K562 (cell line): ENCODE measurements at regions not wholly inside any gene's neighbourhood (a gene's known extent, or its start where the extent isn't known, plus 50 kb on each side); places are given as distances from the start of the nearest gene placed in this dataset.

Source experiments
- ATAC-seq: fragments of 200-7000 bp; cut with Tn5 transposase; 3 replicates; pipeline ENCODE4 v1.9.1; 2020; ENCODE audit warnings: moderate library complexity
- BruUV-seq: library from RNA; stranded (reverse); fragments of 400-500 nt; replicated peaks from 2 replicates; lab custom pipeline; 2021; lab: Mats Ljungman, UMichigan
- CTCF ChIA-PET: fragments of 300-600 bp; formaldehyde crosslinking; extraction: SDS; loops from one replicate; lab custom pipeline; 2021; ENCODE audit warnings: low intra/inter-chr PET ratio; lab: Yijun Ruan, JAX
- POLR2A ChIA-PET: fragments of 300-600, 350-650 bp; sonication (Branson Sonifier 250); formaldehyde crosslinking; extraction: SDS; loops from one replicate; lab custom pipeline; 2021; ENCODE audit warnings: antibody characterized with exemption, inconsistent platforms; lab: Yijun Ruan, JAX
- DNase-seq, 4 experiments: peaks; one replicate each; pipeline versions ENCODE4 v3.0.0 to v3.0.0-alpha.2; 2011 to 2018; ENCODE audit warnings: low spot score in 3 of 4, mixed read lengths in 3 of 4; ENCODE audit errors: extremely low read depth in 1 of 4
- FAIRE-seq: peaks from 2 replicates; lab custom pipeline; 2011; peaks lifted over from hg19 to GRCh38; lab: Jason Lieb, UNC
- H2AFZ ChIP-seq: 2 replicates; pipeline ENCODE4 v1.6.0; 2011; ENCODE audit warnings: low read depth, low read length, control low read depth, inconsistent platforms
- H3K27ac ChIP-seq: fragments of 200-600 bp; 3 replicates; pipeline ENCODE4 v1.8.0; 2011; ENCODE audit warnings: low read depth, mild to moderate bottlenecking, control low read depth, inconsistent platforms, low read length, moderate library complexity, mixed read lengths; ENCODE audit errors: extremely low read depth
- H3K27me3 ChIP-seq, 2 experiments: fragments of 300-600 bp in 1 of 2; 2 replicates in 1 of 2; 3 replicates in 1 of 2; pipeline versions ENCODE4 v1.6.0 to v1.8.0; 2011; ENCODE audit warnings: inconsistent platforms in 2 of 2, low read length in 2 of 2, mild to moderate bottlenecking in 1 of 2, mixed read lengths in 1 of 2, moderate library complexity in 1 of 2; ENCODE audit not compliant: control insufficient read depth in 2 of 2, insufficient read depth in 2 of 2
- H3K36me3 ChIP-seq: fragments of 300-600 bp; 3 replicates; pipeline ENCODE4 v1.8.0; 2011; ENCODE audit warnings: mild to moderate bottlenecking, low read length, inconsistent platforms; ENCODE audit not compliant: control insufficient read depth, insufficient read depth
- H3K4me1 ChIP-seq, 2 experiments: fragments of 200-600 bp in 1 of 2; replicated peaks in 1 of 2; 2 replicates in 1 of 2; 3 replicates in 1 of 2; pipeline versions ENCODE4 v1.5.1 to v1.8.0; 2011; ENCODE audit warnings: inconsistent platforms in 2 of 2, low read length in 2 of 2, mild to moderate bottlenecking in 1 of 2, mixed read lengths in 1 of 2, moderate library complexity in 1 of 2; ENCODE audit not compliant: control insufficient read depth in 2 of 2, insufficient read depth in 2 of 2
- H3K4me2 ChIP-seq: 2 replicates; pipeline ENCODE4 v1.6.1; 2011; ENCODE audit warnings: low read length, control low read depth, inconsistent platforms, mixed read lengths; ENCODE audit not compliant: insufficient read depth
- H3K4me3 ChIP-seq: fragments of 200-600 bp; sonication (generic), shearing (Covaris generic); 2 replicates; pipeline ENCODE4 v1.5.1; 2016; ENCODE audit warnings: control low read depth, inconsistent platforms
- H3K79me2 ChIP-seq: fragments of 200-600 bp; 3 replicates; pipeline ENCODE4 v1.8.0; 2011; ENCODE audit warnings: low read length, inconsistent platforms; ENCODE audit not compliant: control insufficient read depth, insufficient read depth
- H3K9ac ChIP-seq, 2 experiments: 2 replicates each; pipeline versions ENCODE4 v1.6.0 to v1.6.1; 2011; ENCODE audit warnings: low read depth in 2 of 2, low read length in 2 of 2, control low read depth in 1 of 2, inconsistent platforms in 1 of 2, mild to moderate bottlenecking in 1 of 2, mixed read lengths in 1 of 2; ENCODE audit not compliant: insufficient read depth in 1 of 2
- H3K9me1 ChIP-seq: one replicate; pipeline ENCODE4 v1.6.0; 2011; ENCODE audit warnings: inconsistent platforms, mild to moderate bottlenecking, low read length, moderate library complexity; ENCODE audit not compliant: control insufficient read depth, insufficient read depth
- H3K9me3 ChIP-seq: replicated peaks from 2 replicates; pipeline ENCODE4 v1.5.1; 2011; ENCODE audit warnings: low read depth, low read length, inconsistent platforms; ENCODE audit not compliant: control insufficient read depth, insufficient read depth
- H4K20me1 ChIP-seq: replicated peaks from 2 replicates; pipeline ENCODE4 v1.6.1; 2011; ENCODE audit warnings: low read length, inconsistent platforms, mixed read lengths; ENCODE audit not compliant: control insufficient read depth, insufficient read depth
- ATF4 ChIP-seq: fragments of 450-650 bp; formaldehyde crosslinking; IDR thresholded peaks from 2 replicates; pipeline ENCODE4 v1.4.0; 2022; ENCODE audit warnings: mild to moderate bottlenecking, moderate library complexity
- DMBX1 ChIP-seq: fragments of 250-450 bp; sonication (Bioruptor Pico); IDR thresholded peaks from 2 replicates; pipeline ENCODE4 v1.8.0; 2022; ENCODE audit warnings: inconsistent platforms, mild to moderate bottlenecking, moderate library complexity, borderline replicate concordance
- ELK3 ChIP-seq: fragments of 450-650 bp; formaldehyde crosslinking; IDR thresholded peaks from 2 replicates; pipeline ENCODE4 v1.4.0; 2020; ENCODE audit warnings: mild to moderate bottlenecking
- GABPB2 ChIP-seq: fragments of 250-450 bp; sonication (Bioruptor Pico); conservative IDR thresholded peaks from 2 replicates; pipeline ENCODE4 v1.5.1; 2021; ENCODE audit warnings: mild to moderate bottlenecking
- GATA2 ChIP-seq: sonication (generic); formaldehyde crosslinking; IDR thresholded peaks from 2 replicates; pipeline ENCODE4 v1.4.0; 2020; ENCODE audit warnings: mild to moderate bottlenecking, missing genetic modification reagents
- RBFOX2 ChIP-seq: fragments of 200-400 bp; formaldehyde crosslinking; IDR thresholded peaks from 2 replicates; pipeline ENCODE4 v1.6.1; 2017; ENCODE audit warnings: low read depth, mild to moderate bottlenecking, low read length, moderate library complexity
- USF1 ChIP-seq: sonication (generic); formaldehyde crosslinking; IDR thresholded peaks from 2 replicates; pipeline ENCODE4 v1.9.0; 2022; ENCODE audit warnings: mild to moderate bottlenecking, missing genetic modification reagents
- ZBTB49 ChIP-seq: sonication (generic); formaldehyde crosslinking; IDR thresholded peaks from 2 replicates; pipeline ENCODE4 v1.8.0; 2022; ENCODE audit warnings: missing genetic modification reagents, mild to moderate bottlenecking, borderline replicate concordance
- ZNF707 ChIP-seq: fragments of 250-450 bp; sonication (Bioruptor Pico); conservative IDR thresholded peaks from 2 replicates; pipeline ENCODE4 v1.8.0; 2022; ENCODE audit warnings: inconsistent platforms, mild to moderate bottlenecking, moderate library complexity
- WGBS: fragments of 100-300 bp; shearing (Covaris generic); methylation state at CpG from one replicate; pipeline ENCODE4 v1.1.6; 2016; ENCODE audit warnings: low coverage, mixed read lengths; ENCODE audit not compliant: insufficient coverage; ENCODE audit errors: missing lambda C conversion rate; 5-methylcytosine and 5-hydroxymethylcytosine counted together
- in situ Hi-C: fragments of 300-500 bp; cut with MboI; formaldehyde crosslinking; loops from 4 replicates; pipeline ENCODE4 v1.15.0; 2018; ENCODE audit warnings: inconsistent platforms, mixed read lengths
- intact Hi-C: fragments of 100-400 bp; cut with micrococcal nuclease; formaldehyde crosslinking; loops from 2 replicates; pipeline ENCODE4 v1.14.2; 2022

GRCh38 chr21:23853796-23854379, 1753.4 kb downstream of the MRPL39 start (continued):
- TF ChIP-seq ZBTB49 (CRISPR knock-in tag): no peak
- no peak for TF ChIP-seq GABPB2 (CRISPR knock-in tag)
- no peak for TF ChIP-seq ZNF707
- no peak for TF ChIP-seq ATF4 (CRISPR knock-in tag)
- TF ChIP-seq ELK3: no peak
- TF ChIP-seq, all 486 proteins: peak for 6

- Histone ChIP-seq H3K36me3 (no peaks in the 10 kb centered on the region), H3K4me3 (no peak overlapping the region), H3K9me1 (no peaks in the 10 kb centered on the region), H3K9me3 (no peaks in the 10 kb centered on the region; the same call in 1 of the 2 replicates), H3K27ac (no peak overlapping the region), H4K20me1 (no peaks in the 10 kb centered on the region), H3K4me1 (no peaks in the 10 kb centered on the region), H2AFZ (no peak overlapping the region), H3K9ac (no peak overlapping the region), H3K4me2 (no peak overlapping the region), H3K79me2 (no peaks in the 10 kb centered on the region), H3K27me3 (no peaks in the 10 kb centered on the region)
- POLR2A ChIA-PET: no interaction called here
- intact Hi-C loops (no loop called here), in situ Hi-C loops (no loop called here)
- WGBS: 8% methylated on average over 3 of the region's 3 CpGs
- no TSS peak for BruUV-seq
- DNase-seq (no peak), FAIRE-seq (no peak), ATAC-seq (no peak)
- CTCF ChIA-PET: no interaction called here
- TF ChIP-seq GATA2 (CRISPR knock-in tag) (no peak), RBFOX2 (no peak), USF1 (CRISPR knock-in tag) (no peak), DMBX1 (CRISPR knock-in tag) (no peak)
Observed at GRCh38 chr21:23837564-23837963, 1769.7 kb downstream of the MRPL39 start.
